ENCODE measurements at regions not wholly inside any gene's neighbourhood (a gene's known extent, or its start where the extent isn't known, plus 50 kb on each side); places are given as distances from the start of the nearest gene placed in this dataset.

DNA sequence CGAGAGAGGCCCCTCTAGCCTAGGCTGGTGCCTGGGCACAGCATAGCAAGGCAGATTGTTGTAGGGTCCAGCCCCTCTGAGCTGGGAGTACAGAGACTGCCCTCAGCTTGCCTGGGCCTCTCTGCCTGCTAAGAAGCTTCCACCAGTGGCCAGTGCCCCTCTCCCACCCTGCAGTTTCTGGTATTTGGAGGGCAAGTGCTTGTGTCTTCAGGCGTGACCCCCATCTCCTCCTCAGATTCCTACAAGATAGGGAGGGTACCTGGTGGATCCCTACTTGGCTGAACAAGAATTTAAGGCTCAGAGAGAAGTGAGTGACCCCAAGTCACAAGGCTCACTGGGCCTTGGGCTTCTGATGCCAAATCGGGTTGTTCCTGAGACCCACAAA lies 152.7 kb downstream of the URI1 start:
- WGBS, 2 experiments (ENCODE audit: extremely low coverage in 1 of 2, insufficient coverage in 1 of 2, insufficient read length in 1 of 2, insufficient replicate concordance in 2 of 2, low coverage in 1 of 2, low lambda C conversion rate in 2 of 2, missing lambda C conversion rate in 1 of 2), result 87% methylated on average over 3 of the region's 3 CpGs; no CpG with 5 or more reads in 1 of the 2 experiments
- Histone ChIP-seq H3K27me3 (replicated peaks in 1 of 4; ENCODE audit: control insufficient read depth in 3 of 4, extremely low read depth in 1 of 4, insufficient read depth in 3 of 4, low read length in 3 of 4) (no peaks in the 10 kb centered on the region), H3K4me2 (ENCODE audit: insufficient read depth in 1 of 2, low read depth in 2 of 2, low read length in 2 of 2) (no peak overlapping the region), H2BK12ac (ENCODE audit: low read depth, low read length) (no peak overlapping the region), H3K4me1 (replicated peaks in 1 of 4; ENCODE audit: control insufficient read depth in 3 of 4, insufficient read depth in 4 of 4, low read length in 3 of 4) (peaks cover 0 to 5% (median 0%) of the 10 kb centered on the region in 4 experiments; a peak in 2 of 7 replicates), H3K79me2 (ENCODE audit: control insufficient read depth in 1 of 2, insufficient read depth in 2 of 2, low read length in 2 of 2) (no peaks in the 10 kb centered on the region), H3K4me3 (ENCODE audit: extremely low read depth in 1 of 4, insufficient read depth in 2 of 4, low read depth in 3 of 4, low read length in 4 of 4) (no peak overlapping the region), H2AFZ (ENCODE audit: low read length) (no peak overlapping the region), H3K27ac (ENCODE audit: low read depth, low read length) (no peak overlapping the region), H3K9ac (replicated peaks in 1 of 4; ENCODE audit: extremely low read depth in 1 of 4, low read depth in 3 of 4, low read length in 3 of 4) (no peak overlapping the region), H3K23me2 (ENCODE audit: low read depth, low read length) (no peaks in the 10 kb centered on the region), H3K9me3 (ENCODE audit: insufficient read depth in 2 of 2, low read depth in 1 of 2, low read length in 1 of 2) (no peaks in the 10 kb centered on the region), H3K79me1 (ENCODE audit: low read depth, low read length) (no peaks in the 10 kb centered on the region), H4K91ac (replicated peaks; ENCODE audit: insufficient read length, low read length) (no peak overlapping the region), H2AK5ac (ENCODE audit: low read depth, low read length) (no peak overlapping the region), H2BK5ac (ENCODE audit: low read depth, low read length) (no peak overlapping the region), H3K56ac (replicated peaks; ENCODE audit: insufficient read length, low read depth, low read length) (no peak overlapping the region), H3K4ac (replicated peaks; ENCODE audit: insufficient read length, low read depth, low read length) (no peak overlapping the region), H4K5ac (ENCODE audit: insufficient read length, low read depth, low read length) (no peak overlapping the region), H3K18ac (ENCODE audit: extremely low read depth, low read length) (no peak overlapping the region), H2BK120ac (replicated peaks; ENCODE audit: low read depth, low read length) (no peak overlapping the region), H4K8ac (ENCODE audit: extremely low read depth, insufficient read depth, low read length) (no peak overlapping the region), H2BK15ac (ENCODE audit: low read length) (no peak overlapping the region), H3K23ac (ENCODE audit: insufficient read length) (no peak overlapping the region), H2BK20ac (ENCODE audit: low read length) (no peak overlapping the region), H3K14ac (ENCODE audit: insufficient read length) (no peak overlapping the region), H4K20me1 (replicated peaks in 1 of 2; ENCODE audit: control insufficient read depth in 1 of 2, insufficient read depth in 2 of 2, low read length in 2 of 2) (no peaks in the 10 kb centered on the region), H3K36me3 (ENCODE audit: control insufficient read depth in 2 of 4, insufficient read depth in 4 of 4, low read length in 3 of 4) (no peaks in the 10 kb centered on the region)
- FAIRE-seq (no peak), DNase-seq (ENCODE audit: low read depth in 1 of 2, low spot score in 2 of 2) (no peak)
- TF ChIP-seq CBX8 (IDR thresholded peaks at IDR 0.05; ENCODE audit: borderline replicate concordance, low read depth, low read length) (no peak), EGR1 (IDR thresholded peaks at IDR 0.05; ENCODE audit: borderline replicate concordance, low read depth, low read length) (no peak), CBX5 (IDR thresholded peaks at IDR 0.05; ENCODE audit: low read depth, low read length) (no peak), RNF2 (IDR thresholded peaks at IDR 0.05; ENCODE audit: borderline replicate concordance, low read depth, low read length, missing control alignments, poor library complexity, severe bottlenecking) (no peak), SRF (IDR thresholded peaks at IDR 0.05; ENCODE audit: low read depth, low read length) (no peak), HDAC6 (IDR thresholded peaks at IDR 0.05; ENCODE audit: low read depth, low read length) (no peak), SP4 (IDR thresholded peaks at IDR 0.05; ENCODE audit: low read length) (no peak), BRCA1 (IDR thresholded peaks at IDR 0.05; ENCODE audit: low read depth, low read length) (no peak), POU5F1 (IDR thresholded peaks at IDR 0.05; ENCODE audit: low read depth, low read length) (no peak), PHF8 (conservative IDR thresholded peaks at IDR 0.05; ENCODE audit: low read depth, low read length) (no peak), CHD1 (IDR thresholded peaks at IDR 0.05; ENCODE audit: low read depth, low read length) (no peak)
- ChIA-PET CTCF (ENCODE audit: partially characterized antibody) (interaction anchor here (1.1 to 3.6 kb wide), 2 partner anchors 9 to 17 kb away, joined by 3 to 10 read pairs; no protein-coding TSS in a partner anchor), POLR2A (ENCODE audit: partially characterized antibody) (no interaction called here)

Measured in H1 (cell line).